ENCODE measurements at regions not wholly inside any gene's neighbourhood (a gene's known extent, or its start where the extent isn't known, plus 50 kb on each side); places are given as distances from the start of the nearest gene placed in this dataset.

- TF ChIP-seq CTCF (IDR thresholded peaks at IDR 0.05) (no peak), POLR2A (IDR thresholded peaks at IDR 0.05) (no peak)
These were observed 242.3 kb upstream of the MTNR1B start for GRCh38 chr11:92727123-92727522.
